GM23338 (cell line): ENCODE measurements at regions not wholly inside any gene's neighbourhood (a gene's known extent, or its start where the extent isn't known, plus 50 kb on each side); places are given as distances from the start of the nearest gene placed in this dataset.

ENCODE experiments used
- ATAC-seq: fragments of 200-7000 bp; cut with Tn5 transposase; 3 replicates; pipeline ENCODE4 v1.9.1; 2020
- DNase-seq: peaks from one replicate; pipeline ENCODE4 v3.0.0-alpha.2; 2015; ENCODE audit warnings: low spot score
- H2AFZ ChIP-seq: fragments of 200-600 bp; sonication (generic); 2 replicates; pipeline ENCODE4 v1.8.0; 2016; ENCODE audit warnings: antibody characterized with exemption, mild to moderate bottlenecking, moderate library complexity
- H3F3A ChIP-seq: fragments of 200-600 bp; sonication (generic); replicated peaks from 2 replicates; pipeline ENCODE4 v1.8.0; 2017; ENCODE audit warnings: antibody characterized with exemption, mixed run types, low read depth
- H3K27ac ChIP-seq: fragments of 200-600 bp; sonication (generic); 2 replicates; pipeline ENCODE4 v1.6.1; 2016; ENCODE audit warnings: low read depth
- H3K27me3 ChIP-seq: fragments of 200-600 bp; sonication (generic); 2 replicates; pipeline ENCODE4 v1.8.0; 2016; ENCODE audit warnings: mild to moderate bottlenecking, mixed run types, moderate library complexity; ENCODE audit not compliant: insufficient read depth
- H3K36me3 ChIP-seq: fragments of 200-600 bp; sonication (generic); 2 replicates; pipeline ENCODE4 v1.8.0; 2016; ENCODE audit warnings: mild to moderate bottlenecking; ENCODE audit not compliant: insufficient read depth
- H3K4me1 ChIP-seq: fragments of 200-600 bp; sonication (generic); 2 replicates; pipeline ENCODE4 v1.8.0; 2016; ENCODE audit warnings: mild to moderate bottlenecking, moderate library complexity; ENCODE audit not compliant: insufficient read depth
- H3K4me2 ChIP-seq: fragments of 200-600 bp; sonication (generic); 2 replicates; pipeline ENCODE4 v1.7.1; 2017; ENCODE audit warnings: mixed run types
- H3K4me3 ChIP-seq: fragments of 200-600 bp; sonication (generic); 2 replicates; pipeline ENCODE4 v1.6.1; 2016; ENCODE audit warnings: mixed run types
- H3K79me2 ChIP-seq: fragments of 200-600 bp; sonication (generic); replicated peaks from 2 replicates; pipeline ENCODE4 v1.8.0; 2017; ENCODE audit warnings: mild to moderate bottlenecking; ENCODE audit not compliant: insufficient read depth
- H3K9me2 ChIP-seq: fragments of 200-600 bp; sonication (generic); 2 replicates; pipeline ENCODE4 v1.8.0; 2017; ENCODE audit not compliant: insufficient read depth
- H4K20me1 ChIP-seq: fragments of 200-600 bp; sonication (generic); replicated peaks from 2 replicates; pipeline ENCODE4 v1.8.0; 2017; ENCODE audit warnings: mild to moderate bottlenecking; ENCODE audit not compliant: insufficient read depth
- H3K27ac Mint-ChIP-seq: 2 replicates; pipeline ENCODE4 v1.8.0; 2020; ENCODE audit warnings: inconsistent platforms, mild to moderate bottlenecking, moderate library complexity, mixed read lengths
- H3K27me3 Mint-ChIP-seq: 3 replicates; pipeline ENCODE4 v1.8.0; 2022; ENCODE audit warnings: low read depth, mild to moderate bottlenecking, moderate library complexity, mixed read lengths, inconsistent platforms; ENCODE audit not compliant: insufficient read depth, poor library complexity
- H3K36me3 Mint-ChIP-seq: 3 replicates; pipeline ENCODE4 v1.8.0; 2021; ENCODE audit warnings: low read depth, mild to moderate bottlenecking, inconsistent platforms, moderate library complexity, mixed read lengths
- H3K4me1 Mint-ChIP-seq: 3 replicates; pipeline ENCODE4 v1.8.0; 2020; ENCODE audit warnings: mild to moderate bottlenecking, inconsistent platforms, mixed read lengths
- H3K4me3 Mint-ChIP-seq: 3 replicates; pipeline ENCODE4 v1.8.0; 2021; ENCODE audit warnings: moderate library complexity, mild to moderate bottlenecking, inconsistent platforms, mixed read lengths
- H3K9me3 Mint-ChIP-seq: 3 replicates; pipeline ENCODE4 v1.8.0; 2020; ENCODE audit warnings: moderate library complexity, mild to moderate bottlenecking, inconsistent platforms, mixed read lengths
- CREB1 ChIP-seq: fragments of 250-450 bp; sonication (Bioruptor Pico); IDR thresholded peaks from 2 replicates; pipeline ENCODE4 v1.5.0; 2020; ENCODE audit warnings: low read depth, mild to moderate bottlenecking, moderate library complexity
- CTCF ChIP-seq, 2 experiments: fragments of 200-600 bp in 1 of 2; sonication (generic) in 1 of 2; conservative IDR thresholded peaks; 2 replicates each; pipeline versions ENCODE4 v1.5.1 to v1.6.1; 2016 to 2017; ENCODE audit warnings: antibody characterized with exemption in 2 of 2, low read depth in 2 of 2, mild to moderate bottlenecking in 2 of 2, moderate library complexity in 1 of 2
- ETS1 ChIP-seq: IDR thresholded peaks from 2 replicates; pipeline ENCODE4 v1.6.1; 2016; ENCODE audit warnings: antibody characterized with exemption
- EZH2 ChIP-seq: fragments of 200-600 bp; sonication (generic); IDR thresholded peaks from one replicate; pipeline ENCODE4 v1.8.0; 2017; ENCODE audit warnings: antibody characterized with exemption, mild to moderate bottlenecking, low read depth; ENCODE audit not compliant: unreplicated experiment
- EZH2phosphoT487 ChIP-seq: fragments of 200-600 bp; sonication (generic); IDR thresholded peaks from one replicate; pipeline ENCODE4 v1.8.1; 2018; ENCODE audit warnings: antibody characterized with exemption; ENCODE audit not compliant: unreplicated experiment
- JUNB ChIP-seq: IDR thresholded peaks from one replicate; pipeline ENCODE4 v1.6.1; 2016; ENCODE audit warnings: antibody characterized with exemption; ENCODE audit not compliant: unreplicated experiment
- NANOG ChIP-seq: IDR thresholded peaks from 2 replicates; pipeline ENCODE4 v1.6.1; 2016; ENCODE audit warnings: antibody characterized with exemption, borderline replicate concordance
- POLR2AphosphoS5 ChIP-seq: IDR thresholded peaks from 2 replicates; pipeline ENCODE4 v1.6.1; 2016; ENCODE audit warnings: antibody characterized with exemption, low read depth
- REST ChIP-seq: IDR thresholded peaks from one replicate; pipeline ENCODE4 v1.6.1; 2018; ENCODE audit warnings: antibody characterized with exemption; ENCODE audit not compliant: unreplicated experiment
- STAT1 ChIP-seq: IDR thresholded peaks from one replicate; pipeline ENCODE4 v1.6.1; 2016; ENCODE audit warnings: antibody characterized with exemption; ENCODE audit not compliant: unreplicated experiment
- ZNF114 ChIP-seq: fragments of 250-450 bp; sonication (Bioruptor Pico); IDR thresholded peaks from 2 replicates; pipeline ENCODE4 v1.5.0; 2020; ENCODE audit warnings: mild to moderate bottlenecking, moderate library complexity
- ZNF331 ChIP-seq: fragments of 250-450 bp; sonication (Bioruptor Pico); IDR thresholded peaks from 2 replicates; pipeline ENCODE4 v1.5.0; 2020; ENCODE audit warnings: low read depth, mild to moderate bottlenecking, moderate library complexity
- ZNF462 ChIP-seq: fragments of 250-450 bp; sonication (Bioruptor Pico); IDR thresholded peaks from 2 replicates; pipeline ENCODE4 v1.5.0; 2020; ENCODE audit warnings: mild to moderate bottlenecking, moderate library complexity

GRCh38 chr4:165682611-165683010 is 190.4 kb upstream of the TLL1 start:
- Histone ChIP-seq H3K4me1 (no peaks in the 10 kb centered on the region), H3K4me2 (no peak overlapping the region), H3K27me3 (no peaks in the 10 kb centered on the region), H3K4me3 (no peak overlapping the region), H3F3A (no peaks in the 10 kb centered on the region), H2AFZ (no peak overlapping the region), H4K20me1 (no peaks in the 10 kb centered on the region), H3K36me3 (no peaks in the 10 kb centered on the region), H3K27ac (no peak overlapping the region), H3K79me2 (no peaks in the 10 kb centered on the region), H3K9me2 (no peaks in the 10 kb centered on the region; the same call in 1 of the 2 replicates)
- Mint-ChIP-seq H3K27me3 (peaks cover 2% of the 10 kb centered on the region), H3K27ac (no peak overlapping the region), H3K4me3 (no peak overlapping the region), H3K36me3 (no peaks in the 10 kb centered on the region), H3K4me1 (no peaks in the 10 kb centered on the region), H3K9me3 (no peaks in the 10 kb centered on the region)
- TF ChIP-seq REST (no peak), NANOG (no peak), ZNF331 (CRISPR knock-in tag) (no peak), ZNF462 (CRISPR knock-in tag) (no peak), STAT1 (no peak), EZH2phosphoT487 (no peak), POLR2AphosphoS5 (no peak), CREB1 (CRISPR knock-in tag) (no peak), ETS1 (no peak), EZH2 (no peak), JUNB (no peak), CTCF (conservative IDR thresholded peaks at IDR 0.05; ENCODE audit: low read depth in 2 of 2) (no peak), ZNF114 (CRISPR knock-in tag) (no peak)
- ATAC-seq (no peak), DNase-seq (no peak)
